Breast epithelium (tissue), 3 donors: ENCODE measurements at regions not wholly inside any gene's neighbourhood (a gene's known extent, or its start where the extent isn't known, plus 50 kb on each side); places are given as distances from the start of the nearest gene placed in this dataset.

ENCODE experiments used
- CTCF ChIP-seq, 3 donors: fragments of 450-650 bp; IDR thresholded peaks; one replicate each; pipeline ENCODE4 v1.5.1; 2016 to 2017; ENCODE audit warnings: antibody characterized with exemption in 3 of 3, mild to moderate bottlenecking in 3 of 3, moderate library complexity in 3 of 3
- POLR2AphosphoS5 ChIP-seq, 3 donors: sonication (generic); formaldehyde crosslinking; IDR thresholded peaks; one replicate each; pipeline ENCODE4 v1.6.1; 2017; ENCODE audit warnings: antibody characterized with exemption in 3 of 3

- TF ChIP-seq CTCF (IDR thresholded peaks at IDR 0.05) (no peak), POLR2AphosphoS5 (IDR thresholded peaks at IDR 0.05) (no peak)
Measured at GRCh38 chr3:4251412-4251811, 51.8 kb upstream of the SETMAR start.
